A549 (cell line): ENCODE measurements at regions not wholly inside any gene's neighbourhood (a gene's known extent, or its start where the extent isn't known, plus 50 kb on each side); places are given as distances from the start of the nearest gene placed in this dataset.

Experiments used
- JUN ChIP-seq, 2 experiments: fragments of >200 bp; sonication (Bioruptor Twin); formaldehyde crosslinking; IDR thresholded peaks; 2 replicates in 1 of 2; 3 replicates in 1 of 2; pipeline ENCODE4 v1.6.1; 2016 to 2017
- RCOR1 ChIP-seq: fragments of 150-350 bp; IDR thresholded peaks from 2 replicates; pipeline ENCODE4 v1.6.1; 2014; ENCODE audit warnings: antibody characterized with exemption, low read length, low read depth
- TF ChIP-seq, protein P1 (sequence below): fragments of >200 bp; sonication (Bioruptor Twin); formaldehyde crosslinking; IDR thresholded peaks from 3 replicates; pipeline ENCODE4 v1.5.1; 2016

GRCh38 chr6:14571001-14571400, 453.4 kb downstream of the CD83 start:
- TF ChIP-seq RCOR1 (no peak), JUN (IDR thresholded peaks at IDR 0.05) (no peak)
- TF ChIP-seq, protein P1, sequence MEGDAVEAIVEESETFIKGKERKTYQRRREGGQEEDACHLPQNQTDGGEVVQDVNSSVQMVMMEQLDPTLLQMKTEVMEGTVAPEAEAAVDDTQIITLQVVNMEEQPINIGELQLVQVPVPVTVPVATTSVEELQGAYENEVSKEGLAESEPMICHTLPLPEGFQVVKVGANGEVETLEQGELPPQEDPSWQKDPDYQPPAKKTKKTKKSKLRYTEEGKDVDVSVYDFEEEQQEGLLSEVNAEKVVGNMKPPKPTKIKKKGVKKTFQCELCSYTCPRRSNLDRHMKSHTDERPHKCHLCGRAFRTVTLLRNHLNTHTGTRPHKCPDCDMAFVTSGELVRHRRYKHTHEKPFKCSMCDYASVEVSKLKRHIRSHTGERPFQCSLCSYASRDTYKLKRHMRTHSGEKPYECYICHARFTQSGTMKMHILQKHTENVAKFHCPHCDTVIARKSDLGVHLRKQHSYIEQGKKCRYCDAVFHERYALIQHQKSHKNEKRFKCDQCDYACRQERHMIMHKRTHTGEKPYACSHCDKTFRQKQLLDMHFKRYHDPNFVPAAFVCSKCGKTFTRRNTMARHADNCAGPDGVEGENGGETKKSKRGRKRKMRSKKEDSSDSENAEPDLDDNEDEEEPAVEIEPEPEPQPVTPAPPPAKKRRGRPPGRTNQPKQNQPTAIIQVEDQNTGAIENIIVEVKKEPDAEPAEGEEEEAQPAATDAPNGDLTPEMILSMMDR: no peak
